Stomach (tissue), 4 donors: ENCODE measurements at regions not wholly inside any gene's neighbourhood (a gene's known extent, or its start where the extent isn't known, plus 50 kb on each side); places are given as distances from the start of the nearest gene placed in this dataset.
"Not testable (repeated sequence)": the region's sequence is repeated elsewhere in the genome, so short reads cannot be mapped to it uniquely, and the experiment has no call there.

Experiments
- CTCF ChIP-seq, 7 experiments: fragments of 450-650 bp in 4 of 7; fragments of 200-600 bp in 3 of 7; sonication (generic) in 3 of 7; IDR thresholded peaks; one replicate each; pipeline ENCODE4 v1.5.1; 2016 to 2019; ENCODE audit warnings: antibody characterized with exemption in 7 of 7, control low read depth in 2 of 7, mild to moderate bottlenecking in 1 of 7
- EP300 ChIP-seq: sonication (generic); formaldehyde crosslinking; IDR thresholded peaks from one replicate; pipeline ENCODE4 v1.6.1; 2017; ENCODE audit warnings: antibody characterized with exemption
- POLR2A ChIP-seq, 4 donors: fragments of 450-650 bp; IDR thresholded peaks; one replicate each; pipeline ENCODE4 v1.6.1; 2016; ENCODE audit warnings: antibody characterized with exemption in 4 of 4, control low read depth in 2 of 4, mild to moderate bottlenecking in 1 of 4, moderate library complexity in 1 of 4
- POLR2AphosphoS5 ChIP-seq, 3 donors: sonication (generic); formaldehyde crosslinking; IDR thresholded peaks; one replicate each; pipeline ENCODE4 v1.6.1; 2016; ENCODE audit warnings: antibody characterized with exemption in 3 of 3

GRCh38 chr4:188405071-188405835 lies 266.0 kb downstream of the TRIML1 start:
- not testable (repeated sequence) for TF ChIP-seq POLR2A (IDR thresholded peaks at IDR 0.05); CTCF (IDR thresholded peaks at IDR 0.05); POLR2AphosphoS5 (IDR thresholded peaks at IDR 0.05); EP300
